ENCODE measurements at regions not wholly inside any gene's neighbourhood (a gene's known extent, or its start where the extent isn't known, plus 50 kb on each side); places are given as distances from the start of the nearest gene placed in this dataset.

DNA sequence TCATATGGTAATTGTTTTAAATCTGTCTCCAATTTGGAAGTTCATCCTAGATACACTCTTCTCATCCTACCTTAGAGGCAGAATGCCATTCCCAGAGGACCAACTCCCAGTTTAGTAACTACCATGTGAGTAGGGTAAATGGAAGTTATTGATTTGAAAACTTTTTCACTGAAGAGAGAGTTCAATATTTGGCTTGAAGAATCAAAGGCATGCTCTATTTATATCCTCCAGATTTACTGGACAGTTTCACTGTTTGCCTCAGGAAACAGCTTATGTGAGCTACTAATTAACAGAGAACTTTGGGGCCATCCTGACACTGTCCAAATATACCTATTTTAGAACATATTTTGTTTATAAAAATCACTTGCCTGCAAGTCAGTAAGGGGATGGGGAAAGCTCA lies 607.2 kb upstream of the GYPC start:
- TF ChIP-seq, protein P1, sequence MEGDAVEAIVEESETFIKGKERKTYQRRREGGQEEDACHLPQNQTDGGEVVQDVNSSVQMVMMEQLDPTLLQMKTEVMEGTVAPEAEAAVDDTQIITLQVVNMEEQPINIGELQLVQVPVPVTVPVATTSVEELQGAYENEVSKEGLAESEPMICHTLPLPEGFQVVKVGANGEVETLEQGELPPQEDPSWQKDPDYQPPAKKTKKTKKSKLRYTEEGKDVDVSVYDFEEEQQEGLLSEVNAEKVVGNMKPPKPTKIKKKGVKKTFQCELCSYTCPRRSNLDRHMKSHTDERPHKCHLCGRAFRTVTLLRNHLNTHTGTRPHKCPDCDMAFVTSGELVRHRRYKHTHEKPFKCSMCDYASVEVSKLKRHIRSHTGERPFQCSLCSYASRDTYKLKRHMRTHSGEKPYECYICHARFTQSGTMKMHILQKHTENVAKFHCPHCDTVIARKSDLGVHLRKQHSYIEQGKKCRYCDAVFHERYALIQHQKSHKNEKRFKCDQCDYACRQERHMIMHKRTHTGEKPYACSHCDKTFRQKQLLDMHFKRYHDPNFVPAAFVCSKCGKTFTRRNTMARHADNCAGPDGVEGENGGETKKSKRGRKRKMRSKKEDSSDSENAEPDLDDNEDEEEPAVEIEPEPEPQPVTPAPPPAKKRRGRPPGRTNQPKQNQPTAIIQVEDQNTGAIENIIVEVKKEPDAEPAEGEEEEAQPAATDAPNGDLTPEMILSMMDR (conservative IDR thresholded peaks at IDR 0.05; ENCODE audit: low read length), result no peak
- no peak for TF ChIP-seq EZH2phosphoT487 (IDR thresholded peaks at IDR 0.05; ENCODE audit: borderline replicate concordance)

Measured in Loucy (cell line).